Prostate gland (tissue), 2 donors: ENCODE measurements at regions not wholly inside any gene's neighbourhood (a gene's known extent, or its start where the extent isn't known, plus 50 kb on each side); places are given as distances from the start of the nearest gene placed in this dataset.

ENCODE experiments used
- POLR2AphosphoS5 ChIP-seq: sonication (generic); formaldehyde crosslinking; IDR thresholded peaks from one replicate; pipeline ENCODE4 v1.6.1; 2017; ENCODE audit warnings: antibody characterized with exemption
- TF ChIP-seq, protein P1 (sequence below), 4 experiments: fragments of 200-600 bp in 2 of 4; fragments of 450-650 bp in 2 of 4; sonication (generic) in 2 of 4; IDR thresholded peaks; 1 replicate in 3 of 4; 2 replicates in 1 of 4; pipeline ENCODE4 v1.5.1; 2016 to 2019; ENCODE audit warnings: antibody characterized with exemption in 4 of 4, mild to moderate bottlenecking in 2 of 4, moderate library complexity in 2 of 4

DNA sequence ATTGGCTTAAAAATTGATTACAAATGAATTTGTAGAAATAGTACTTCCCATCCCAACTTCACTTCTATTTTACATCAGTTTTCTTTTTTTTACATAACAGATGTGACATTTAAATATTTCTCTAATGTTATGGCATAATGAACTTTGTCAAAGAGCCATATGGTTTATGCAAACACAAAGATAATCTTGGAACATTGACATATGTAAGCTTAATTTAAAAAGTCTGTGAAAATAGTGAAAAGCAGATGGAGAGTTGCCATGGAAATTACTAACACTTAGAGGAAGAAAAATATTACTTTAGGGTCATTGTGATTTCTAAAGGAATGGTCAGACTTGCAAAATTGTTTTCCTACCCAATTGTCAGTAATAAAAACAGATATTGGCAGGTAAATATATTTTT, 232.4 kb downstream of the AEBP2 start:
- TF ChIP-seq POLR2AphosphoS5, result no peak
- TF ChIP-seq, protein P1, sequence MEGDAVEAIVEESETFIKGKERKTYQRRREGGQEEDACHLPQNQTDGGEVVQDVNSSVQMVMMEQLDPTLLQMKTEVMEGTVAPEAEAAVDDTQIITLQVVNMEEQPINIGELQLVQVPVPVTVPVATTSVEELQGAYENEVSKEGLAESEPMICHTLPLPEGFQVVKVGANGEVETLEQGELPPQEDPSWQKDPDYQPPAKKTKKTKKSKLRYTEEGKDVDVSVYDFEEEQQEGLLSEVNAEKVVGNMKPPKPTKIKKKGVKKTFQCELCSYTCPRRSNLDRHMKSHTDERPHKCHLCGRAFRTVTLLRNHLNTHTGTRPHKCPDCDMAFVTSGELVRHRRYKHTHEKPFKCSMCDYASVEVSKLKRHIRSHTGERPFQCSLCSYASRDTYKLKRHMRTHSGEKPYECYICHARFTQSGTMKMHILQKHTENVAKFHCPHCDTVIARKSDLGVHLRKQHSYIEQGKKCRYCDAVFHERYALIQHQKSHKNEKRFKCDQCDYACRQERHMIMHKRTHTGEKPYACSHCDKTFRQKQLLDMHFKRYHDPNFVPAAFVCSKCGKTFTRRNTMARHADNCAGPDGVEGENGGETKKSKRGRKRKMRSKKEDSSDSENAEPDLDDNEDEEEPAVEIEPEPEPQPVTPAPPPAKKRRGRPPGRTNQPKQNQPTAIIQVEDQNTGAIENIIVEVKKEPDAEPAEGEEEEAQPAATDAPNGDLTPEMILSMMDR (IDR thresholded peaks at IDR 0.05), result no peak
